ENCODE measurements at regions not wholly inside any gene's neighbourhood (a gene's known extent, or its start where the extent isn't known, plus 50 kb on each side); places are given as distances from the start of the nearest gene placed in this dataset.

GRCh38 chr3:23685541-23686258, 120.1 kb upstream of the UBE2E1 start:
- H3K27ac ChIP-seq: no peak overlapping the region
- no peaks in the 10 kb centered on the region for H3K79me2 ChIP-seq
- H3K36me3 ChIP-seq (ENCODE audit: control insufficient read depth, insufficient read depth, low read length): no peaks in the 10 kb centered on the region
- no peaks in the 10 kb centered on the region for H3K27me3 ChIP-seq (ENCODE audit: control insufficient read depth, insufficient read depth, low read length)
- no peak overlapping the region for H3K4me3 ChIP-seq (ENCODE audit: low read depth, low read length)
- peaks cover 4% of the 10 kb centered on the region for H3K9me3 ChIP-seq (ENCODE audit: control insufficient read depth, low read length)
- H2AFZ ChIP-seq: no peak overlapping the region
- no peaks in the 10 kb centered on the region for H3K4me1 ChIP-seq
- H3K4me2 ChIP-seq (ENCODE audit: low read length): no peak overlapping the region
- TF ChIP-seq CTCF (IDR thresholded peaks at IDR 0.05): no peak
- no peak overlapping the region for H3K9ac ChIP-seq

GRCh38 chr3:23686519-23686918, 119.2 kb upstream of the UBE2E1 start:
- no peak overlapping the region for H3K27ac ChIP-seq

GRCh38 chr3:23691357-23691895, 114.3 kb upstream of the UBE2E1 start:
- no peaks in the 10 kb centered on the region for H3K36me3 ChIP-seq (ENCODE audit: control insufficient read depth, insufficient read depth, low read length)
- no peaks in the 10 kb centered on the region for H3K79me2 ChIP-seq
- peaks cover 4% of the 10 kb centered on the region for H3K9me3 ChIP-seq (ENCODE audit: control insufficient read depth, low read length)
- TF ChIP-seq CTCF (IDR thresholded peaks at IDR 0.05): no peak
- no peak overlapping the region for H2AFZ ChIP-seq
- no peak overlapping the region for H3K9ac ChIP-seq
- no peaks in the 10 kb centered on the region for H3K4me1 ChIP-seq
- no peak overlapping the region for H3K4me2 ChIP-seq (ENCODE audit: low read length)
- H3K27me3 ChIP-seq (ENCODE audit: control insufficient read depth, insufficient read depth, low read length): no peaks in the 10 kb centered on the region
- H3K4me3 ChIP-seq (ENCODE audit: low read depth, low read length): no peak overlapping the region
- H3K27ac ChIP-seq: no peak overlapping the region

More at GRCh38 chr3:23686519-23686918, 119.2 kb upstream of the UBE2E1 start:
- Histone ChIP-seq H3K79me2 (no peaks in the 10 kb centered on the region), H3K4me3 (ENCODE audit: low read depth, low read length) (no peak overlapping the region), H2AFZ (no peak overlapping the region), H3K27me3 (ENCODE audit: control insufficient read depth, insufficient read depth, low read length) (no peaks in the 10 kb centered on the region), H3K4me2 (ENCODE audit: low read length) (no peak overlapping the region), H3K4me1 (no peaks in the 10 kb centered on the region), H3K9me3 (ENCODE audit: control insufficient read depth, low read length) (peaks cover 4% of the 10 kb centered on the region), H3K9ac (no peak overlapping the region), H3K36me3 (ENCODE audit: control insufficient read depth, insufficient read depth, low read length) (no peaks in the 10 kb centered on the region)
- no peak for TF ChIP-seq CTCF (IDR thresholded peaks at IDR 0.05)

GRCh38 chr3:23696842-23697241, 108.9 kb upstream of the UBE2E1 start:
- Histone ChIP-seq H3K9ac (no peak overlapping the region), H3K4me2 (ENCODE audit: low read length) (no peak overlapping the region), H3K4me1 (no peaks in the 10 kb centered on the region), H3K4me3 (ENCODE audit: low read depth, low read length) (no peak overlapping the region), H2AFZ (no peak overlapping the region), H3K27me3 (ENCODE audit: control insufficient read depth, insufficient read depth, low read length) (no peaks in the 10 kb centered on the region), H3K27ac (no peak overlapping the region), H3K9me3 (ENCODE audit: control insufficient read depth, low read length) (no peaks in the 10 kb centered on the region), H3K36me3 (ENCODE audit: control insufficient read depth, insufficient read depth, low read length) (no peaks in the 10 kb centered on the region), H3K79me2 (no peaks in the 10 kb centered on the region)
- no peak for TF ChIP-seq CTCF (IDR thresholded peaks at IDR 0.05)

- no peaks in the 10 kb centered on the region for H3K4me1 ChIP-seq
- H3K27ac ChIP-seq: no peak overlapping the region
- no peaks in the 10 kb centered on the region for H3K36me3 ChIP-seq (ENCODE audit: control insufficient read depth, insufficient read depth, low read length)
- H3K79me2 ChIP-seq: no peaks in the 10 kb centered on the region
- H2AFZ ChIP-seq: no peak overlapping the region
- no peaks in the 10 kb centered on the region for H3K27me3 ChIP-seq (ENCODE audit: control insufficient read depth, insufficient read depth, low read length)
- H3K9me3 ChIP-seq (ENCODE audit: control insufficient read depth, low read length): no peaks in the 10 kb centered on the region
- H3K9ac ChIP-seq: no peak overlapping the region
- H3K4me3 ChIP-seq (ENCODE audit: low read depth, low read length): no peak overlapping the region
- H3K4me2 ChIP-seq (ENCODE audit: low read length): no peak overlapping the region
- no peak for TF ChIP-seq CTCF (IDR thresholded peaks at IDR 0.05)
Observed at GRCh38 chr3:23697416-23697815, 108.3 kb upstream of the UBE2E1 start.
